ENCODE measurements at regions not wholly inside any gene's neighbourhood (a gene's known extent, or its start where the extent isn't known, plus 50 kb on each side); places are given as distances from the start of the nearest gene placed in this dataset.

DNA sequence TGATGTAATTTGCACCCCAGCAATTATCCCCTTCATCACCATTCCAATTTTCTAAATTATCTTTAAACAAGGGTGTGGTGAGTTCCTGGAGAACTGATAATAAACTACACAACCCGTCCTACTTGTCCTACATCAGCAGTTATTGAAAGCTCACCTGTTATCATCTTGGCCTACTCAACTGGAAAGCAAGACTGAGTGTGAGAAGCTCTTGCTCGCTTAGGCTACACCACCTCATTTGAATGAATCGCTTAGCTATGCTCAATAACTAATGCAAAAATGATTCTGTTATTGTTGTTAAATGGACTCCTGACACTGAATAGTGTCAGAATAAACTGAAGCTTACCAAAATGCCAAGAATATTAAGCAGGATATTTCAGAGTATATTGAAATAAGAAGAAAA lies 115.4 kb upstream of the BTG1 start:
- H4K20me1 ChIP-seq (ENCODE audit: insufficient read depth, low read depth, low read length): no peaks in the 10 kb centered on the region
- no peaks in the 10 kb centered on the region for H3K9me2 ChIP-seq (replicated peaks; ENCODE audit: insufficient read depth, low read length)
- H3K79me2 ChIP-seq (ENCODE audit: low read length): no peaks in the 10 kb centered on the region
- no peaks in the 10 kb centered on the region for H3K36me3 ChIP-seq (ENCODE audit: insufficient read depth, low read length)
- H3K9me3 ChIP-seq (ENCODE audit: low read length): no peaks in the 10 kb centered on the region
- no peaks in the 10 kb centered on the region for H3K27me3 ChIP-seq (ENCODE audit: low read length)
- H3K4me2 ChIP-seq (ENCODE audit: low read depth, low read length, poor library complexity, severe bottlenecking): no peak overlapping the region
- H3K4me1 ChIP-seq (ENCODE audit: low read length): no peaks in the 10 kb centered on the region
- no peak overlapping the region for H3K9ac ChIP-seq (ENCODE audit: low read length)
- DNase-seq: no peak
- H2AFZ ChIP-seq (ENCODE audit: low read length): no peak overlapping the region
- no peak overlapping the region for H3K27ac ChIP-seq (ENCODE audit: low read length)
- H3K4me3 ChIP-seq (ENCODE audit: low read length): no peak overlapping the region

DNA sequence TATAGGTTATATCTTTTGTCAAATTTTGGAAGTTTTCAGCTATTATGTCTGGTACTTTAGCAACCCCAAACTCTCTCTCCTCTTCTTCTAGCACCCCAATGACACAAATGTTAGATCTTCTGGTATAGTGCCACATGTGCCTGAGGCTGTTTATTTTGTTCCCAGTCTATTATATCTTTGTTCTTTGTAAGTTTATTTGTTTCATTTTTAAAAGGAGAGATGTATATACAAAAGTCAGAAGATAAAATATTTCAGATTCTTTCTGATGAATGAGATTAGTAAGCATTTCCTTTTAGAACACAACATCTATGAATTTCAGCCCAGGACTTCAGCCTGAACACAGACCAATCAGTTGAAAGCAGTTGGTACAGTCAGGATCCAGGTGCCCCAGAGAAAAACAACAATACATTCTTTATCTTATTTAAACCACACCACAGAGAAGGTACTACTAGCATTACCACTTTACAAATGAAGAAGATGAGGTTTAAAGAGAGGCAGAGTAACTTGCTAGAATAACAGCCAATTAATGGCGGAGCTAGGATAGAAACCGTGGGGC lies 114.1 kb upstream of the BTG1 start:
- Histone ChIP-seq H3K9me3 (ENCODE audit: low read length) (no peaks in the 10 kb centered on the region), H3K4me1 (ENCODE audit: low read length) (no peaks in the 10 kb centered on the region), H3K9ac (ENCODE audit: low read length) (no peak overlapping the region), H3K27me3 (ENCODE audit: low read length) (no peaks in the 10 kb centered on the region), H4K20me1 (ENCODE audit: insufficient read depth, low read depth, low read length) (no peaks in the 10 kb centered on the region), H3K4me2 (ENCODE audit: low read depth, low read length, poor library complexity, severe bottlenecking) (no peak overlapping the region), H3K9me2 (replicated peaks; ENCODE audit: insufficient read depth, low read length) (no peaks in the 10 kb centered on the region), H2AFZ (ENCODE audit: low read length) (no peak overlapping the region), H3K36me3 (ENCODE audit: insufficient read depth, low read length) (no peaks in the 10 kb centered on the region), H3K27ac (ENCODE audit: low read length) (no peak overlapping the region), H3K4me3 (ENCODE audit: low read length) (no peak overlapping the region), H3K79me2 (ENCODE audit: low read length) (no peaks in the 10 kb centered on the region)
- no peak for DNase-seq

DNA sequence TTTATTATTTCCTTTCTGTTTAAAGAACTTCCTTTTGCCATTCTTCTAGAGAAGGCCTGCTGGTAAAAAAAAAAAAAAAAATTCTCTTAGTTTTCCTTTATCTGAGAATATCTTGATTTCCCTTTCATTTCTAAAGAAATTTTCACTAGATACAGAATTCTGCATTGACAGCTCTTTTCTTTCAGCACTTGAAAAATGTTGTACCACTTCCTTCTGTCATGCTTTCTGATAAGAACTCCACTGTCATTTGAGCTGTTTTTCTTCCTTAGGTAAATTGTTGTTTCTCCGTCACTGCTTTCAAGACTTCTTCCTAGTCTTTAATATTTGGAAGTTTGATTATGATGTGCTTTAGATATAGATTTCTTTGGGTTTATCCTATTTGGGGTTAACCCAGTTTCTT lies 113.6 kb upstream of the BTG1 start:
- Histone ChIP-seq H3K36me3 (ENCODE audit: insufficient read depth, low read length) (no peaks in the 10 kb centered on the region), H3K27me3 (ENCODE audit: low read length) (no peaks in the 10 kb centered on the region), H3K9me2 (replicated peaks; ENCODE audit: insufficient read depth, low read length) (no peaks in the 10 kb centered on the region), H3K4me1 (ENCODE audit: low read length) (no peaks in the 10 kb centered on the region), H3K4me2 (ENCODE audit: low read depth, low read length, poor library complexity, severe bottlenecking) (no peak overlapping the region), H3K27ac (ENCODE audit: low read length) (no peak overlapping the region), H3K79me2 (ENCODE audit: low read length) (no peaks in the 10 kb centered on the region), H2AFZ (ENCODE audit: low read length) (no peak overlapping the region), H4K20me1 (ENCODE audit: insufficient read depth, low read depth, low read length) (no peaks in the 10 kb centered on the region), H3K9me3 (ENCODE audit: low read length) (no peaks in the 10 kb centered on the region), H3K9ac (ENCODE audit: low read length) (no peak overlapping the region), H3K4me3 (ENCODE audit: low read length) (no peak overlapping the region)
- DNase-seq: no peak

DNA sequence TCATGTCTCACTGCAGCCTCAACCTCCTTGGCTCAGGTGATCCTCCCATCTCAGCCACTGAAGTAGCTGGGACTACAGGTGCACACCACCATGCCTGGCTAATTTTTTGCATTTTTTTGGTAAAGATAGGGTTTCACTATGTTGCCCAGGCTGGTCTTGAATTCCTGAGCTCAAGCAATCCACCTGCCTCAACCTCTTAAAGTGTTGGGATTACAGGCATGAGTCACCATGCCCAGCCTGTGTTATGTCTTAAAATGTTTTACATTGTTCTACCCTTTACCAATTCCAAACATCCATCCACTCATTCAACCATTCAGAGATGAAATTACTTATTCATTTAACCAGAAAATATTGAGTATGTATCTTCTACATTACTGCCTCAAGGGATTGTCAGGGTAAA lies 111.6 kb upstream of the BTG1 start:
- Histone ChIP-seq H3K27me3 (ENCODE audit: low read length) (no peaks in the 10 kb centered on the region), H3K9me2 (replicated peaks; ENCODE audit: insufficient read depth, low read length) (no peaks in the 10 kb centered on the region), H3K9ac (ENCODE audit: low read length) (no peak overlapping the region), H4K20me1 (ENCODE audit: insufficient read depth, low read depth, low read length) (no peaks in the 10 kb centered on the region), H3K27ac (ENCODE audit: low read length) (no peak overlapping the region), H3K4me3 (ENCODE audit: low read length) (no peak overlapping the region), H3K36me3 (ENCODE audit: insufficient read depth, low read length) (no peaks in the 10 kb centered on the region), H3K79me2 (ENCODE audit: low read length) (no peaks in the 10 kb centered on the region), H3K9me3 (ENCODE audit: low read length) (no peaks in the 10 kb centered on the region), H3K4me1 (ENCODE audit: low read length) (no peaks in the 10 kb centered on the region), H2AFZ (ENCODE audit: low read length) (no peak overlapping the region), H3K4me2 (ENCODE audit: low read depth, low read length, poor library complexity, severe bottlenecking) (no peak overlapping the region)
- DNase-seq: no peak

DNA sequence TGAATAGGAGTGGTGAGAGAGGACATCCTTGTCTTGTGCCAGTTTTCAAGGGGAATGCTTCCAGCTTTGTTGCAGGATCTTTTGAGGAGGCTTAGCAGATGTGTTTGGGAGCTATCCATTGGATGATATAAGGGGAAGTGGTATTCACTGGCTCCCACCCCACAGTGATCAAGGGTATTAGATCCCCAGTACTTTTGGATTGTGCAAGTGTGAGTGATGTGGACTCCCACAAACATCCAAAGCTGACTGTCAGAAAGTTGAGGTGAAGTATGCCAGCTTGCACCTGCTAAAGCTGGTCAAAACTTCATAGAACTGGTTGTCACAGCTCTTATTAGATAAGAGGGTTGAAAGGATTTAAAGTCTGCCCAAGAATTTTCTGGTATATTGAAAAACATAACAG lies 110.1 kb upstream of the BTG1 start:
- Histone ChIP-seq H3K4me2 (ENCODE audit: low read depth, low read length, poor library complexity, severe bottlenecking) (no peak overlapping the region), H2AFZ (ENCODE audit: low read length) (no peak overlapping the region), H3K4me3 (ENCODE audit: low read length) (no peak overlapping the region), H3K27ac (ENCODE audit: low read length) (no peak overlapping the region), H3K9me2 (replicated peaks; ENCODE audit: insufficient read depth, low read length) (no peaks in the 10 kb centered on the region), H3K79me2 (ENCODE audit: low read length) (no peaks in the 10 kb centered on the region), H3K36me3 (ENCODE audit: insufficient read depth, low read length) (no peaks in the 10 kb centered on the region), H3K9me3 (ENCODE audit: low read length) (no peaks in the 10 kb centered on the region), H3K9ac (ENCODE audit: low read length) (no peak overlapping the region), H3K4me1 (ENCODE audit: low read length) (no peaks in the 10 kb centered on the region), H4K20me1 (ENCODE audit: insufficient read depth, low read depth, low read length) (no peaks in the 10 kb centered on the region), H3K27me3 (ENCODE audit: low read length) (no peaks in the 10 kb centered on the region)
- DNase-seq: no peak

DNA sequence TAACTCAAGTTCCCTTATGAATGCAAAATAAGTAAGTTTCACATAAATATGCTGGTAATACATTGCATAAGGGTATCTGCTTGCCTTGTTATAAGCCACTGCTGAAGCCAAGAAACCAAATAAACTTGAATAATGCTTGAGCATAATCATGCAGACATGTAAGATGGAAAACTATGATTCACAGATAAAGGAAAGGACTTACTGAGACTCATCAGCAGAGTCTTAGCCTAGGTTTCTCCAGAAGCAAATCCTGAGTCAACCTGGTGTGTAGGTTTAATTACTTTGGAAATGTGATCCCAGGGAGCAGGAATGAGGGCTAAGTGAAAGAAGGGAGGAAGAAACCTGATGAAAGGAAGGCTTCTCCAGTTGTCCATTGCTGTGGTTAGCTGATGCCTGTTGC lies 107.7 kb upstream of the BTG1 start:
- DNase-seq: no peak
- Histone ChIP-seq H3K9me2 (replicated peaks; ENCODE audit: insufficient read depth, low read length) (no peaks in the 10 kb centered on the region), H3K4me3 (ENCODE audit: low read length) (no peak overlapping the region), H2AFZ (ENCODE audit: low read length) (no peak overlapping the region), H3K9ac (ENCODE audit: low read length) (no peak overlapping the region), H3K79me2 (ENCODE audit: low read length) (no peaks in the 10 kb centered on the region), H3K27me3 (ENCODE audit: low read length) (no peaks in the 10 kb centered on the region), H3K27ac (ENCODE audit: low read length) (no peak overlapping the region), H3K4me1 (ENCODE audit: low read length) (no peaks in the 10 kb centered on the region), H3K9me3 (ENCODE audit: low read length) (no peaks in the 10 kb centered on the region), H3K36me3 (ENCODE audit: insufficient read depth, low read length) (no peaks in the 10 kb centered on the region), H3K4me2 (ENCODE audit: low read depth, low read length, poor library complexity, severe bottlenecking) (no peak overlapping the region), H4K20me1 (ENCODE audit: insufficient read depth, low read depth, low read length) (no peaks in the 10 kb centered on the region)

DNA sequence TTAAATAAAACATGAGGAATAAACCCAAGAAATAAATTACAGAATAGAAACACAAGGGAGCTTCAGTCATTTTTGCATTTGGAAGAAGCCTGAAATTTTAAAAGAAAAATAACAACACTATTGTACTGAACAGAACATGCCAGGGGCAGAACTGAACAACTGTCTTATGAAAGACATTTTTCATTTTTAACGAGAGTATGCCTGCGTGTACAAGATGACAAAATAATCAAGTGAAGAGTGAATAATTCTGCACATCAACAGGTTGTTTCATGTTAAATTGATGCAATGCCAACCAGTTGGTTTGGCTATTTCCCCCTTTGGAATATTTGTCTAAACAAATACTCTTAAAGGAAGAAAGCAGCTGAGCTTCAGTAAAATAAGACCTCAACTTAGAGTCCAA lies 103.3 kb upstream of the BTG1 start:
- Histone ChIP-seq H2AFZ (ENCODE audit: low read length) (no peak overlapping the region), H3K4me1 (ENCODE audit: low read length) (no peaks in the 10 kb centered on the region), H3K27ac (ENCODE audit: low read length) (no peak overlapping the region), H3K9me3 (ENCODE audit: low read length) (no peaks in the 10 kb centered on the region), H3K79me2 (ENCODE audit: low read length) (no peaks in the 10 kb centered on the region), H3K4me3 (ENCODE audit: low read length) (no peak overlapping the region), H3K27me3 (ENCODE audit: low read length) (no peaks in the 10 kb centered on the region), H3K9me2 (replicated peaks; ENCODE audit: insufficient read depth, low read length) (no peaks in the 10 kb centered on the region), H3K9ac (ENCODE audit: low read length) (no peak overlapping the region), H3K4me2 (ENCODE audit: low read depth, low read length, poor library complexity, severe bottlenecking) (no peak overlapping the region), H4K20me1 (ENCODE audit: insufficient read depth, low read depth, low read length) (no peaks in the 10 kb centered on the region), H3K36me3 (ENCODE audit: insufficient read depth, low read length) (no peaks in the 10 kb centered on the region)
- DNase-seq: no peak

DNA sequence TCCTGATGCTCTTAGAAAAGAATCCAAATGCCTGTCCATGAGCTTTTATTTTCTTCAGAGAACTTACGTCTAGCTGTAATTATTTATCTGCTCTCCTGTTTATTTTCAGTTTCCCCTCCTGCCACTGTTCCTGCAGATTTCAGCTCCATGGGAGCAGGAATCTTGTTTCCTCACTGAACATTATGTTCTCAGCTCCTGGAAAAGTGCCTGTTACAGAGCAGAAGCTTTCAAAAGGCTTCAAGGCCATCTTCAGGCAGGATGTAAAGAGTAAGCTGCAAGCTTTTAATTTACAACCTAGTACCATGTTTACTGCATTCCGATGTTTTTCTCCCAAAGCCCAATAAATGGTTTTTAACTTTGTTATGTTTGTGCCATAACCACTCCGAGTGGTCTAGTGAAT lies 98.4 kb upstream of the BTG1 start:
- no peaks in the 10 kb centered on the region for H3K4me1 ChIP-seq (ENCODE audit: low read length)
- H3K79me2 ChIP-seq (ENCODE audit: low read length): no peaks in the 10 kb centered on the region
- no peaks in the 10 kb centered on the region for H3K27me3 ChIP-seq (ENCODE audit: low read length)
- no peak overlapping the region for H3K27ac ChIP-seq (ENCODE audit: low read length)
- H3K9me2 ChIP-seq (replicated peaks; ENCODE audit: insufficient read depth, low read length): no peaks in the 10 kb centered on the region
- no peaks in the 10 kb centered on the region for H3K36me3 ChIP-seq (ENCODE audit: insufficient read depth, low read length)
- no peaks in the 10 kb centered on the region for H4K20me1 ChIP-seq (ENCODE audit: insufficient read depth, low read depth, low read length)
- H3K4me2 ChIP-seq (ENCODE audit: low read depth, low read length, poor library complexity, severe bottlenecking): no peak overlapping the region
- no peak overlapping the region for H3K9ac ChIP-seq (ENCODE audit: low read length)
- no peak for DNase-seq
- no peak overlapping the region for H3K4me3 ChIP-seq (ENCODE audit: low read length)
- H3K9me3 ChIP-seq (ENCODE audit: low read length): no peaks in the 10 kb centered on the region
- H2AFZ ChIP-seq (ENCODE audit: low read length): no peak overlapping the region

DNA sequence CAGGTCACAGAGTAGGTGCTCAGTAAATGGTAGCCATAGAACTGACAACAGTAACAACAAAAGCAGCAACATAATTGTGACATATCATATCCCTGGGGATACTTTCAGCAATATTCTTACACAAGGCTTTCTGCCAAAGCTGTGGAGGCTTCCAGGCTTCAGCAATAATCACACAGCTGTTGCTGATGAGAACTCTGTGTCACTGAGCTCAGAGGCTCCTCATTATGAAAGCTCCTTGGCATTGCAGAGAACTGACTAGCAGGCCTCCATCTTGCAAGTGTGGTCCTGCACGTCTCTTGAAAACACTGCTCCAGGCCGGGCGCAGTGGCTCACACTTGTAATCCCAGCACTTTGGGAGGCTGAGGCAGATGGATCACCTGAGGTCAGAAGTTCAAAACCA lies 97.3 kb upstream of the BTG1 start:
- no peaks in the 10 kb centered on the region for H3K36me3 ChIP-seq (ENCODE audit: insufficient read depth, low read length)
- H3K4me3 ChIP-seq (ENCODE audit: low read length): no peak overlapping the region
- H3K9ac ChIP-seq (ENCODE audit: low read length): no peak overlapping the region
- no peaks in the 10 kb centered on the region for H3K79me2 ChIP-seq (ENCODE audit: low read length)
- H3K9me2 ChIP-seq (replicated peaks; ENCODE audit: insufficient read depth, low read length): no peaks in the 10 kb centered on the region
- no peaks in the 10 kb centered on the region for H4K20me1 ChIP-seq (ENCODE audit: insufficient read depth, low read depth, low read length)
- no peak for DNase-seq
- H3K27ac ChIP-seq (ENCODE audit: low read length): no peak overlapping the region
- H3K4me1 ChIP-seq (ENCODE audit: low read length): no peaks in the 10 kb centered on the region
- H3K27me3 ChIP-seq (ENCODE audit: low read length): no peaks in the 10 kb centered on the region
- no peak overlapping the region for H3K4me2 ChIP-seq (ENCODE audit: low read depth, low read length, poor library complexity, severe bottlenecking)
- no peaks in the 10 kb centered on the region for H3K9me3 ChIP-seq (ENCODE audit: low read length)
- no peak overlapping the region for H2AFZ ChIP-seq (ENCODE audit: low read length)

All from Karpas-422 (cell line).